Spleen (tissue), 11 donors: ENCODE measurements at regions not wholly inside any gene's neighbourhood (a gene's known extent, or its start where the extent isn't known, plus 50 kb on each side); places are given as distances from the start of the nearest gene placed in this dataset.

Experiments used
- DNase-seq: peaks from one replicate; pipeline ENCODE4 v3.0.0-alpha.2; 2020
- H3K27ac ChIP-seq, 8 donors: fragments of 200-600 bp; sonication (generic) in 7 of 8; 1 replicate in 4 of 8; 2 replicates in 4 of 8; pipeline versions ENCODE4 v1.5.0 to v1.8.0; 2016 to 2021; ENCODE audit warnings: inconsistent platforms in 4 of 8, mild to moderate bottlenecking in 4 of 8, moderate library complexity in 1 of 8
- H3K27me3 ChIP-seq, 7 donors: fragments of 200-600 bp; sonication (generic) in 6 of 7; replicated peaks in 1 of 7; 1 replicate in 4 of 7; 2 replicates in 3 of 7; pipeline versions ENCODE4 v1.5.0 to v1.8.0; 2016 to 2021; ENCODE audit warnings: inconsistent platforms in 3 of 7, mild to moderate bottlenecking in 1 of 7
- H3K36me3 ChIP-seq, 6 donors: fragments of 200-600 bp; sonication (generic) in 5 of 6; 1 replicate in 4 of 6; 2 replicates in 2 of 6; pipeline versions ENCODE4 v1.5.0 to v1.8.0; 2016 to 2021; ENCODE audit warnings: inconsistent platforms in 2 of 6
- H3K4me1 ChIP-seq, 6 donors: fragments of 200-600 bp; sonication (generic) in 5 of 6; 1 replicate in 3 of 6; 2 replicates in 3 of 6; pipeline versions ENCODE4 v1.5.0 to v1.8.0; 2016 to 2021; ENCODE audit warnings: inconsistent platforms in 3 of 6
- H3K4me3 ChIP-seq, 8 donors: fragments of 200-600 bp; sonication (generic) in 7 of 8; 1 replicate in 4 of 8; 2 replicates in 4 of 8; pipeline versions ENCODE4 v1.5.0 to v1.8.0; 2016 to 2021; ENCODE audit warnings: inconsistent platforms in 4 of 8, mild to moderate bottlenecking in 4 of 8, moderate library complexity in 2 of 8
- H3K9me3 ChIP-seq, 8 donors: fragments of 200-600 bp; sonication (generic) in 7 of 8; 1 replicate in 4 of 8; 2 replicates in 4 of 8; pipeline versions ENCODE4 v1.5.0 to v1.8.0; 2016 to 2021; ENCODE audit warnings: inconsistent platforms in 4 of 8
- CTCF ChIP-seq, 11 experiments: fragments of 200-600 bp in 7 of 11; fragments of 450-650 bp in 4 of 11; sonication (generic) in 4 of 11; IDR thresholded peaks in 8 of 11; conservative IDR thresholded peaks in 3 of 11; 1 replicate in 7 of 11; 2 replicates in 4 of 11; pipeline versions ENCODE4 v1.4.0 to v1.8.0; 2016 to 2021; ENCODE audit warnings: antibody characterized with exemption in 11 of 11, inconsistent platforms in 4 of 11, mild to moderate bottlenecking in 1 of 11
- POLR2A ChIP-seq, 3 donors: fragments of 450-650 bp; IDR thresholded peaks; one replicate each; pipeline ENCODE4 v1.5.1; 2017; ENCODE audit warnings: antibody characterized with exemption in 3 of 3, mild to moderate bottlenecking in 1 of 3
- POLR2AphosphoS5 ChIP-seq, 3 donors: sonication (generic); formaldehyde crosslinking; IDR thresholded peaks; one replicate each; pipeline ENCODE4 v1.5.1; 2017; ENCODE audit warnings: antibody characterized with exemption in 3 of 3
- WGBS, 5 donors: extraction: QIAGEN DNeasy Blood & Tissue Kit in 3 of 5; methylation state at CpG; one replicate each; pipeline versions ENCODE4 v1.1.5 to v1.1.7; 2013 to 2018; 5-methylcytosine and 5-hydroxymethylcytosine counted together
- intact Hi-C: fragments of 100-400 bp; cut with DNase I; formaldehyde crosslinking; loops from one replicate; pipeline ENCODE4 v1.15.0; 2023; ENCODE audit warnings: low total_unique reads
- donor health status: healthy with polysubstance abuse.
- donor health status: DM: no; HTN: no; CAD: no; lungs with moderate emphysema.
- donor health status: DM: no; HTN: no; CAD: no.
- donor health status: Bipolar disorder and iron deficiency.
- donor health status: healthy.
- donor health status: DM: no; HTN: no; CAD: no.
- donor health status: DM: yes; HTN: yes; CAD: no.

GRCh38 chr6:105791179-105791578, 295.0 kb upstream of the PRDM1 start:
- H3K36me3 ChIP-seq: no peaks in the 10 kb centered on the region
- H3K4me3 ChIP-seq: no peak overlapping the region
- intact Hi-C loops: no loop called here
- H3K27ac ChIP-seq: peak overlapping the region in 6 of 8 donors; percentile 39 to 70 (median 54)
- H3K9me3 ChIP-seq: no peaks in the 10 kb centered on the region
- H3K27me3 ChIP-seq: no peaks in the 10 kb centered on the region
- no peak for DNase-seq
- TF ChIP-seq CTCF (IDR thresholded peaks at IDR 0.05 in 8 of 11, conservative IDR thresholded peaks at IDR 0.05 in 3 of 11): no peak
- TF ChIP-seq POLR2AphosphoS5 (IDR thresholded peaks at IDR 0.05): no peak
- TF ChIP-seq POLR2A (IDR thresholded peaks at IDR 0.05): no peak
- H3K4me1 ChIP-seq: peaks cover 0 to 61% (median 43%) of the 10 kb centered on the region in 6 donors
- WGBS, 5 donors: 43 to 80% (median 62%) methylated on average over 1 of the region's 1 CpG

- TF ChIP-seq POLR2AphosphoS5 (IDR thresholded peaks at IDR 0.05): no peak
- TF ChIP-seq POLR2A (IDR thresholded peaks at IDR 0.05): no peak
- TF ChIP-seq CTCF (IDR thresholded peaks at IDR 0.05 in 8 of 11, conservative IDR thresholded peaks at IDR 0.05 in 3 of 11): no peak
- Histone ChIP-seq H3K4me3 (no peak overlapping the region), H3K9me3 (no peaks in the 10 kb centered on the region), H3K4me1 (peaks cover 0 to 67% (median 47%) of the 10 kb centered on the region in 6 donors), H3K27ac (peak overlapping the region in 3 of 8 donors; percentile 6 to 70 (median 51)), H3K36me3 (no peaks in the 10 kb centered on the region), H3K27me3 (no peaks in the 10 kb centered on the region)
- WGBS, 5 donors: 43 to 73% (median 63%) methylated on average over 1 of the region's 1 CpG
- intact Hi-C loops: no loop called here
- no peak for DNase-seq
These were observed 295.5 kb upstream of the PRDM1 start for GRCh38 chr6:105790635-105791034.

GRCh38 chr6:105789935-105790334, 296.2 kb upstream of the PRDM1 start:
- no peak for TF ChIP-seq POLR2AphosphoS5 (IDR thresholded peaks at IDR 0.05)
- TF ChIP-seq CTCF (IDR thresholded peaks at IDR 0.05 in 8 of 11, conservative IDR thresholded peaks at IDR 0.05 in 3 of 11): no peak
- TF ChIP-seq POLR2A (IDR thresholded peaks at IDR 0.05): no peak
- Histone ChIP-seq H3K27me3 (no peaks in the 10 kb centered on the region), H3K4me3 (no peak overlapping the region), H3K9me3 (no peaks in the 10 kb centered on the region), H3K27ac (peak overlapping the region in 3 of 8 donors; percentile 6 to 70 (median 51)), H3K4me1 (peaks cover 0 to 70% (median 54%) of the 10 kb centered on the region in 6 donors), H3K36me3 (no peaks in the 10 kb centered on the region)
- intact Hi-C loops: no loop called here
- no peak for DNase-seq
- WGBS, 5 donors: 60 to 73% (median 67%) methylated on average over 2 of the region's 2 CpGs

GRCh38 chr6:105787747-105788146, 298.4 kb upstream of the PRDM1 start:
- Histone ChIP-seq H3K4me1 (peaks cover 0 to 70% (median 44%) of the 10 kb centered on the region in 6 donors), H3K27ac (no peak overlapping the region), H3K27me3 (no peaks in the 10 kb centered on the region), H3K4me3 (no peak overlapping the region), H3K9me3 (no peaks in the 10 kb centered on the region), H3K36me3 (no peaks in the 10 kb centered on the region)
- intact Hi-C loops: no loop called here
- 93 to 100% (median 96%) methylated on average over 3 to 5 of the region's 5 CpGs for WGBS, 5 donors
- TF ChIP-seq POLR2AphosphoS5 (IDR thresholded peaks at IDR 0.05): no peak
- no peak for TF ChIP-seq CTCF (IDR thresholded peaks at IDR 0.05 in 8 of 11, conservative IDR thresholded peaks at IDR 0.05 in 3 of 11)
- no peak for TF ChIP-seq POLR2A (IDR thresholded peaks at IDR 0.05)
- DNase-seq: no peak
